ENCODE measurements at regions not wholly inside any gene's neighbourhood (a gene's known extent, or its start where the extent isn't known, plus 50 kb on each side); places are given as distances from the start of the nearest gene placed in this dataset.
"Not testable (repeated sequence)": the region's sequence is repeated elsewhere in the genome, so short reads cannot be mapped to it uniquely, and the experiment has no call there.

GRCh38 chr1:164456272-164456671, 102.7 kb upstream of the PBX1 start (continued):
- no peak for TF ChIP-seq CUX1 (IDR thresholded peaks at IDR 0.05; ENCODE audit: insufficient replicate concordance, low read depth, low read length)
- no peak for TF ChIP-seq EP300 (IDR thresholded peaks at IDR 0.05; ENCODE audit: borderline replicate concordance in 1 of 2, control insufficient read depth in 1 of 2, low read depth in 2 of 2, low read length in 2 of 2)
- TF ChIP-seq IRF3 (IDR thresholded peaks at IDR 0.05) = no peak

- DNase-seq (ENCODE audit: low read depth, low spot score); CTCF ChIA-PET; SMC1A ChIA-PET (ENCODE audit: uncharacterized antibody, unreplicated experiment); FAIRE-seq; H3K79me2 ChIP-seq (ENCODE audit: control insufficient read depth, insufficient read depth, low read length); RAD21 ChIA-PET (ENCODE audit: unreplicated experiment); in situ Hi-C loops (cut with MboI); intact Hi-C loops (cut with micrococcal nuclease; ENCODE audit: unreplicated experiment); H3K4me1 ChIP-seq (ENCODE audit: control insufficient read depth, insufficient read depth, low read length); H3K9ac ChIP-seq (ENCODE audit: control insufficient read depth, insufficient read depth, low read length); POLR2A ChIA-PET; H2AFZ ChIP-seq (ENCODE audit: control insufficient read depth, low read depth, low read length); H3K27ac ChIP-seq (ENCODE audit: control insufficient read depth, insufficient read depth); H3K4me3 ChIP-seq; H3K9me3 ChIP-seq (replicated peaks; ENCODE audit: control insufficient read depth, insufficient read depth, low read length); BruUV-seq (replicated peaks); H3K27me3 ChIP-seq (replicated peaks in 1 of 2; ENCODE audit: control insufficient read depth in 2 of 2, insufficient read depth in 2 of 2, low read length in 1 of 2); H3K36me3 ChIP-seq (ENCODE audit: control insufficient read depth in 2 of 2, insufficient read depth in 2 of 2, low read length in 1 of 2); H3K4me2 ChIP-seq (ENCODE audit: control insufficient read depth, insufficient read depth); H4K20me1 ChIP-seq (ENCODE audit: control insufficient read depth, insufficient read depth); ATAC-seq: not testable (repeated sequence)
- 79% methylated on average over 10 of the region's 25 CpGs for WGBS (ENCODE audit: insufficient coverage, insufficient replicate concordance, low lambda C conversion rate, missing lambda C conversion rate)
Observed at GRCh38 chr1:164459176-164459575, 99.8 kb upstream of the PBX1 start.
